GM23338 (cell line): ENCODE measurements at regions not wholly inside any gene's neighbourhood (a gene's known extent, or its start where the extent isn't known, plus 50 kb on each side); places are given as distances from the start of the nearest gene placed in this dataset.

Source experiments
- EZH2phosphoT487 ChIP-seq: fragments of 200-600 bp; sonication (generic); IDR thresholded peaks from one replicate; pipeline ENCODE4 v1.8.1; 2018; ENCODE audit warnings: antibody characterized with exemption; ENCODE audit not compliant: unreplicated experiment
- POLR2AphosphoS5 ChIP-seq: IDR thresholded peaks from 2 replicates; pipeline ENCODE4 v1.6.1; 2016; ENCODE audit warnings: antibody characterized with exemption, low read depth
- TF ChIP-seq, protein P1 (sequence below): IDR thresholded peaks from one replicate; pipeline ENCODE4 v1.6.1; 2018; ENCODE audit warnings: antibody characterized with exemption; ENCODE audit not compliant: unreplicated experiment
- TF ChIP-seq, protein P2 (sequence below), 2 experiments: fragments of 200-600 bp in 1 of 2; sonication (generic) in 1 of 2; conservative IDR thresholded peaks; 2 replicates each; pipeline versions ENCODE4 v1.5.1 to v1.6.1; 2016 to 2017; ENCODE audit warnings: antibody characterized with exemption in 2 of 2, low read depth in 2 of 2, mild to moderate bottlenecking in 2 of 2, moderate library complexity in 1 of 2

DNA sequence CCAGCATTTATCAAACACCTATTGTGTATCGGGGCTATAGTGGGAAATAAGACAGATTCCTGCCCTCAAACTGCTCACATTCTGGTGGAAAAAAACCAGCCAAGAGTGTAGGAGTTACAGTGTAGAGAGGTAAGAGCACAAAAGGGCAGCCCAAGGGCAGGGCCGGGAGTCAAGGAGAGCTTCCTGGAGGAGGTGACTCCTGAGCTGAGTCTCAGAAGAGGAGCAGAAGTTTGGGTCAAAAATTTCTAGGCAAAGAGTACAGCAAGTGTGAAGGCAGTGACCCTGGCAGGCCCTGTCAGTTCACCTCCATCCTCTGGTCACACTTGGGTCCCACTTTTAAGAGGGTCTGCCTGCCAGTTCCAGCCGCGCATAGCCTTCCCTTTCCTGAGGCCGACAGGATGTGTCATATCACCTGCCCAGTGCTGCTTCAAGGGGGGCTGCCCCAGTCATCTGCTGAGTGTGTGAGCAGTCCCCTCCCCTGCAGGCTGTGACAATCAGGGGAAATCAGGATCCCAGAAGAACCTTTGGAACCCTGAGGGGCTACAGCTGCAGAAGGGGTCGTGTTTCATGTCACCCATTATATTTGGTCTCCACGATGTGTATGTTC lies 118.4 kb downstream of the GLI2 start:
- TF ChIP-seq, protein P1, sequence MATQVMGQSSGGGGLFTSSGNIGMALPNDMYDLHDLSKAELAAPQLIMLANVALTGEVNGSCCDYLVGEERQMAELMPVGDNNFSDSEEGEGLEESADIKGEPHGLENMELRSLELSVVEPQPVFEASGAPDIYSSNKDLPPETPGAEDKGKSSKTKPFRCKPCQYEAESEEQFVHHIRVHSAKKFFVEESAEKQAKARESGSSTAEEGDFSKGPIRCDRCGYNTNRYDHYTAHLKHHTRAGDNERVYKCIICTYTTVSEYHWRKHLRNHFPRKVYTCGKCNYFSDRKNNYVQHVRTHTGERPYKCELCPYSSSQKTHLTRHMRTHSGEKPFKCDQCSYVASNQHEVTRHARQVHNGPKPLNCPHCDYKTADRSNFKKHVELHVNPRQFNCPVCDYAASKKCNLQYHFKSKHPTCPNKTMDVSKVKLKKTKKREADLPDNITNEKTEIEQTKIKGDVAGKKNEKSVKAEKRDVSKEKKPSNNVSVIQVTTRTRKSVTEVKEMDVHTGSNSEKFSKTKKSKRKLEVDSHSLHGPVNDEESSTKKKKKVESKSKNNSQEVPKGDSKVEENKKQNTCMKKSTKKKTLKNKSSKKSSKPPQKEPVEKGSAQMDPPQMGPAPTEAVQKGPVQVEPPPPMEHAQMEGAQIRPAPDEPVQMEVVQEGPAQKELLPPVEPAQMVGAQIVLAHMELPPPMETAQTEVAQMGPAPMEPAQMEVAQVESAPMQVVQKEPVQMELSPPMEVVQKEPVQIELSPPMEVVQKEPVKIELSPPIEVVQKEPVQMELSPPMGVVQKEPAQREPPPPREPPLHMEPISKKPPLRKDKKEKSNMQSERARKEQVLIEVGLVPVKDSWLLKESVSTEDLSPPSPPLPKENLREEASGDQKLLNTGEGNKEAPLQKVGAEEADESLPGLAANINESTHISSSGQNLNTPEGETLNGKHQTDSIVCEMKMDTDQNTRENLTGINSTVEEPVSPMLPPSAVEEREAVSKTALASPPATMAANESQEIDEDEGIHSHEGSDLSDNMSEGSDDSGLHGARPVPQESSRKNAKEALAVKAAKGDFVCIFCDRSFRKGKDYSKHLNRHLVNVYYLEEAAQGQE, result no peak
- TF ChIP-seq, protein P2, sequence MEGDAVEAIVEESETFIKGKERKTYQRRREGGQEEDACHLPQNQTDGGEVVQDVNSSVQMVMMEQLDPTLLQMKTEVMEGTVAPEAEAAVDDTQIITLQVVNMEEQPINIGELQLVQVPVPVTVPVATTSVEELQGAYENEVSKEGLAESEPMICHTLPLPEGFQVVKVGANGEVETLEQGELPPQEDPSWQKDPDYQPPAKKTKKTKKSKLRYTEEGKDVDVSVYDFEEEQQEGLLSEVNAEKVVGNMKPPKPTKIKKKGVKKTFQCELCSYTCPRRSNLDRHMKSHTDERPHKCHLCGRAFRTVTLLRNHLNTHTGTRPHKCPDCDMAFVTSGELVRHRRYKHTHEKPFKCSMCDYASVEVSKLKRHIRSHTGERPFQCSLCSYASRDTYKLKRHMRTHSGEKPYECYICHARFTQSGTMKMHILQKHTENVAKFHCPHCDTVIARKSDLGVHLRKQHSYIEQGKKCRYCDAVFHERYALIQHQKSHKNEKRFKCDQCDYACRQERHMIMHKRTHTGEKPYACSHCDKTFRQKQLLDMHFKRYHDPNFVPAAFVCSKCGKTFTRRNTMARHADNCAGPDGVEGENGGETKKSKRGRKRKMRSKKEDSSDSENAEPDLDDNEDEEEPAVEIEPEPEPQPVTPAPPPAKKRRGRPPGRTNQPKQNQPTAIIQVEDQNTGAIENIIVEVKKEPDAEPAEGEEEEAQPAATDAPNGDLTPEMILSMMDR (conservative IDR thresholded peaks at IDR 0.05; ENCODE audit: low read depth in 2 of 2), result no peak
- TF ChIP-seq POLR2AphosphoS5, result no peak
- no peak for TF ChIP-seq EZH2phosphoT487
